ENCODE measurements at regions not wholly inside any gene's neighbourhood (a gene's known extent, or its start where the extent isn't known, plus 50 kb on each side); places are given as distances from the start of the nearest gene placed in this dataset.

DNA sequence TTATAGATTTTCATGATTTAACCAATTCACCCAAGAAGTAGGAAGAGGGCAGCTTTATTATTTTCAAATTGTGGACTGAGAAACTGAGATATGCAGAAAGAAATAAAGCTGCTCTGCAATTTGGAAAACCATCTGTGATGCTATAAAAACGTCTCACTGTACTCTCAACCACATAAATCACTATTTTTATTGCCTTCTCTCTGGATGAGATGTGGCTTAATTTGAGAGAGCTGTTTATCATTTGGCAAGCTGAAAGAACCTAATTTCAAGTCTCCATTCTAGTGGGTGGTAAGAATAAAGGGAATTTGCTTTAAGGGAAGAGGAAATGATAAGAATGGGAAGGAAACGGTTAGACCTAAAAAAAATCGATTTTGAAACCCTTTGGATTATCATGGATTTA, 49.9 kb upstream of the CYP1B1 start:
- TF ChIP-seq EZH2 (IDR thresholded peaks at IDR 0.05; ENCODE audit: borderline replicate concordance) (no peak), EZH2phosphoT487 (IDR thresholded peaks at IDR 0.05; ENCODE audit: low read depth, severe bottlenecking, unreplicated experiment) (no peak)
- TF ChIP-seq, protein P1, sequence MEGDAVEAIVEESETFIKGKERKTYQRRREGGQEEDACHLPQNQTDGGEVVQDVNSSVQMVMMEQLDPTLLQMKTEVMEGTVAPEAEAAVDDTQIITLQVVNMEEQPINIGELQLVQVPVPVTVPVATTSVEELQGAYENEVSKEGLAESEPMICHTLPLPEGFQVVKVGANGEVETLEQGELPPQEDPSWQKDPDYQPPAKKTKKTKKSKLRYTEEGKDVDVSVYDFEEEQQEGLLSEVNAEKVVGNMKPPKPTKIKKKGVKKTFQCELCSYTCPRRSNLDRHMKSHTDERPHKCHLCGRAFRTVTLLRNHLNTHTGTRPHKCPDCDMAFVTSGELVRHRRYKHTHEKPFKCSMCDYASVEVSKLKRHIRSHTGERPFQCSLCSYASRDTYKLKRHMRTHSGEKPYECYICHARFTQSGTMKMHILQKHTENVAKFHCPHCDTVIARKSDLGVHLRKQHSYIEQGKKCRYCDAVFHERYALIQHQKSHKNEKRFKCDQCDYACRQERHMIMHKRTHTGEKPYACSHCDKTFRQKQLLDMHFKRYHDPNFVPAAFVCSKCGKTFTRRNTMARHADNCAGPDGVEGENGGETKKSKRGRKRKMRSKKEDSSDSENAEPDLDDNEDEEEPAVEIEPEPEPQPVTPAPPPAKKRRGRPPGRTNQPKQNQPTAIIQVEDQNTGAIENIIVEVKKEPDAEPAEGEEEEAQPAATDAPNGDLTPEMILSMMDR (IDR thresholded peaks at IDR 0.05; ENCODE audit: poor library complexity) = no peak
